H9 (cell line): ENCODE measurements at regions not wholly inside any gene's neighbourhood (a gene's known extent, or its start where the extent isn't known, plus 50 kb on each side); places are given as distances from the start of the nearest gene placed in this dataset.

Experiments
- DNase-seq: peaks from one replicate; pipeline ENCODE4 v3.0.0-alpha.2; 2017
- H2AFZ ChIP-seq: one replicate; pipeline ENCODE4 v1.6.1; 2013; ENCODE audit warnings: mild to moderate bottlenecking, low read length, control low read depth, moderate library complexity
- H2AK5ac ChIP-seq: 2 replicates; pipeline ENCODE4 v1.6.1; 2013; ENCODE audit warnings: low read length, control low read depth, mixed read lengths; ENCODE audit not compliant: insufficient read length
- H2BK120ac ChIP-seq: one replicate; pipeline ENCODE4 v1.6.1; 2013; ENCODE audit warnings: low read depth, mild to moderate bottlenecking, low read length, control low read depth, inconsistent platforms; ENCODE audit not compliant: poor library complexity, severe bottlenecking
- H2BK12ac ChIP-seq: 2 replicates; pipeline ENCODE4 v1.6.1; 2013; ENCODE audit warnings: low read length, control low read depth, mixed read lengths, low read depth; ENCODE audit not compliant: insufficient read length
- H2BK15ac ChIP-seq: 2 replicates; pipeline ENCODE4 v1.6.1; 2013; ENCODE audit warnings: low read depth, low read length, control low read depth
- H2BK20ac ChIP-seq: one replicate; pipeline ENCODE4 v1.6.1; 2013; ENCODE audit warnings: low read depth, mild to moderate bottlenecking, low read length, control low read depth, inconsistent platforms; ENCODE audit not compliant: poor library complexity, severe bottlenecking
- H2BK5ac ChIP-seq: 2 replicates; pipeline ENCODE4 v1.6.1; 2013; ENCODE audit warnings: low read length, control low read depth, mixed read lengths; ENCODE audit not compliant: insufficient read length
- H3K14ac ChIP-seq: 2 replicates; pipeline ENCODE4 v1.6.1; 2013; ENCODE audit warnings: low read length, control low read depth; ENCODE audit not compliant: insufficient read depth
- H3K18ac ChIP-seq: 2 replicates; pipeline ENCODE4 v1.6.1; 2013; ENCODE audit warnings: low read depth, mild to moderate bottlenecking, mixed read lengths, low read length, control low read depth; ENCODE audit not compliant: insufficient read length
- H3K23ac ChIP-seq: 2 replicates; pipeline ENCODE4 v1.6.1; 2013; ENCODE audit warnings: low read length, control low read depth, mixed read lengths, low read depth; ENCODE audit not compliant: insufficient read length
- H3K23me2 ChIP-seq: 2 replicates; pipeline ENCODE4 v1.6.1; 2013; ENCODE audit warnings: low read depth, mild to moderate bottlenecking, mixed read lengths, low read length, control low read depth; ENCODE audit not compliant: insufficient read length, poor library complexity, severe bottlenecking
- H3K27ac ChIP-seq: 2 replicates; pipeline ENCODE4 v1.5.1; 2013; ENCODE audit warnings: low read length, control low read depth, mixed read lengths, low read depth; ENCODE audit not compliant: insufficient read length
- H3K27me3 ChIP-seq: 2 replicates; pipeline ENCODE4 v1.6.1; 2013; ENCODE audit warnings: low read length, control low read depth, inconsistent platforms; ENCODE audit not compliant: insufficient read depth
- H3K4ac ChIP-seq: 2 replicates; pipeline ENCODE4 v1.6.1; 2013; ENCODE audit warnings: low read depth, mild to moderate bottlenecking, control low read depth, inconsistent platforms, low read length, moderate library complexity
- H3K4me1 ChIP-seq: 2 replicates; pipeline ENCODE4 v1.6.1; 2013; ENCODE audit warnings: low read length, control low read depth, inconsistent platforms; ENCODE audit not compliant: insufficient read depth
- H3K4me2 ChIP-seq: 2 replicates; pipeline ENCODE4 v1.6.1; 2013; ENCODE audit warnings: low read length, control low read depth, mixed read lengths; ENCODE audit not compliant: insufficient read length, insufficient read depth
- H3K56ac ChIP-seq: 2 replicates; pipeline ENCODE4 v1.6.1; 2013; ENCODE audit warnings: low read depth, mild to moderate bottlenecking, mixed read lengths, low read length, control low read depth; ENCODE audit not compliant: insufficient read length
- H3K79me1 ChIP-seq: 2 replicates; pipeline ENCODE4 v1.6.1; 2013; ENCODE audit warnings: low read depth, mild to moderate bottlenecking, moderate library complexity, low read length, control low read depth, inconsistent platforms; ENCODE audit not compliant: insufficient read depth, poor library complexity, severe bottlenecking
- H3K79me2 ChIP-seq: 2 replicates; pipeline ENCODE4 v1.6.1; 2013; ENCODE audit warnings: low read length, control low read depth, inconsistent platforms; ENCODE audit not compliant: insufficient read depth
- H3K9ac ChIP-seq: 2 replicates; pipeline ENCODE4 v1.6.1; 2013; ENCODE audit warnings: low read length, control low read depth, mixed read lengths; ENCODE audit not compliant: insufficient read length; ENCODE audit errors: extremely low read depth
- H3K9me3 ChIP-seq: one replicate; pipeline ENCODE4 v1.6.1; 2013; ENCODE audit warnings: low read depth, low read length, inconsistent platforms; ENCODE audit not compliant: control insufficient read depth
- H3T11ph ChIP-seq: one replicate; pipeline ENCODE4 v1.6.1; 2013; ENCODE audit warnings: mild to moderate bottlenecking, low read length, control low read depth, inconsistent platforms
- H4K20me1 ChIP-seq: one replicate; pipeline ENCODE4 v1.6.1; 2013; ENCODE audit not compliant: control insufficient read depth, insufficient read length, insufficient read depth
- H4K5ac ChIP-seq: 2 replicates; pipeline ENCODE4 v1.6.1; 2013; ENCODE audit warnings: low read depth, mild to moderate bottlenecking, mixed read lengths, low read length, control low read depth; ENCODE audit not compliant: insufficient read length
- H4K8ac ChIP-seq: replicated peaks from 2 replicates; pipeline ENCODE4 v1.6.1; 2013; ENCODE audit warnings: low read length, control low read depth, mixed read lengths, low read depth; ENCODE audit not compliant: insufficient read length
- H4K91ac ChIP-seq: 2 replicates; pipeline ENCODE4 v1.6.1; 2013; ENCODE audit warnings: low read depth, mild to moderate bottlenecking, moderate library complexity, mixed read lengths, low read length, control low read depth; ENCODE audit not compliant: insufficient read length
- H3K27ac Mint-ChIP-seq, 3 experiments: 2 replicates in 2 of 3; 3 replicates in 1 of 3; pipeline ENCODE4 v1.8.0; 2020 to 2021; ENCODE audit warnings: mixed read lengths in 3 of 3, mild to moderate bottlenecking in 1 of 3, moderate library complexity in 1 of 3
- H3K27me3 Mint-ChIP-seq: 2 replicates; pipeline ENCODE4 v1.8.0; 2021; ENCODE audit warnings: low read depth, mild to moderate bottlenecking, moderate library complexity, mixed read lengths
- H3K36me3 Mint-ChIP-seq, 3 experiments: 2 replicates in 2 of 3; 3 replicates in 1 of 3; pipeline ENCODE4 v1.8.0; 2020 to 2021; ENCODE audit warnings: low read depth in 3 of 3, mixed read lengths in 3 of 3; ENCODE audit not compliant: insufficient read depth in 1 of 3
- H3K4me1 Mint-ChIP-seq, 2 experiments: 2 replicates each; pipeline ENCODE4 v1.8.0; 2020; ENCODE audit warnings: mixed read lengths in 2 of 2
- H3K4me3 Mint-ChIP-seq, 2 experiments: 2 replicates in 1 of 2; 3 replicates in 1 of 2; pipeline ENCODE4 v1.8.0; 2020 to 2021; ENCODE audit warnings: mild to moderate bottlenecking in 2 of 2, mixed read lengths in 2 of 2, moderate library complexity in 1 of 2
- H3K9me3 Mint-ChIP-seq, 2 experiments: 2 replicates in 1 of 2; 3 replicates in 1 of 2; pipeline ENCODE4 v1.8.0; 2020; ENCODE audit warnings: mild to moderate bottlenecking in 2 of 2, mixed read lengths in 2 of 2, moderate library complexity in 1 of 2
- CTCF ChIP-seq: fragments of 200-600 bp; sonication (generic); conservative IDR thresholded peaks from 3 replicates; pipeline ENCODE4 v1.8.0; 2021; ENCODE audit warnings: antibody characterized with exemption, mild to moderate bottlenecking
- WGBS: extraction: QIAGEN DNeasy Blood & Tissue Kit; methylation state at CpG from one replicate; pipeline ENCODE4 v1.1.7; 2013; ENCODE audit warnings: missing lambda C conversion rate, low lambda C conversion rate, mixed read lengths; ENCODE audit not compliant: insufficient read length; ENCODE audit errors: extremely low coverage; 5-methylcytosine and 5-hydroxymethylcytosine counted together

GRCh38 chr3:174430986-174431385, 428.1 kb upstream of the NAALADL2 start:
- WGBS: no CpG with 5 or more reads among the region's 2 CpGs
- Histone ChIP-seq H3K14ac (no peak overlapping the region), H4K8ac (no peak overlapping the region), H3T11ph (no peak overlapping the region), H2AFZ (no peak overlapping the region), H2BK12ac (no peak overlapping the region), H3K79me2 (no peaks in the 10 kb centered on the region), H3K27me3 (no peaks in the 10 kb centered on the region), H3K23me2 (no peaks in the 10 kb centered on the region), H3K4me1 (no peaks in the 10 kb centered on the region; the same call in 1 of the 2 replicates), H2BK120ac (no peak overlapping the region), H4K20me1 (no peaks in the 10 kb centered on the region), H3K23ac (no peak overlapping the region), H3K4ac (no peak overlapping the region), H2BK5ac (no peak overlapping the region), H3K27ac (no peak overlapping the region), H3K9ac (no peak overlapping the region), H3K9me3 (no peaks in the 10 kb centered on the region), H4K5ac (no peak overlapping the region), H4K91ac (no peak overlapping the region), H2BK15ac (no peak overlapping the region), H3K56ac (no peak overlapping the region), H3K79me1 (no peaks in the 10 kb centered on the region), H3K4me2 (no peak overlapping the region), H3K18ac (no peak overlapping the region), H2BK20ac (no peak overlapping the region), H2AK5ac (no peak overlapping the region)
- TF ChIP-seq CTCF: no peak
- H3K27me3 Mint-ChIP-seq: no peaks in the 10 kb centered on the region
- H3K9me3 Mint-ChIP-seq: no peaks in the 10 kb centered on the region
- no peak overlapping the region for H3K4me3 Mint-ChIP-seq
- no peak overlapping the region; a peak in 1 of 7 replicates for H3K27ac Mint-ChIP-seq
- H3K36me3 Mint-ChIP-seq: no peaks in the 10 kb centered on the region
- no peak for DNase-seq
- no peaks in the 10 kb centered on the region; a peak in 1 of 4 replicates for H3K4me1 Mint-ChIP-seq
